GM18499 (cell line): ENCODE measurements at regions not wholly inside any gene's neighbourhood (a gene's known extent, or its start where the extent isn't known, plus 50 kb on each side); places are given as distances from the start of the nearest gene placed in this dataset.
"Not testable (repeated sequence)": the region's sequence is repeated elsewhere in the genome, so short reads cannot be mapped to it uniquely, and the experiment has no call there.

Source experiments
- ATAC-seq: cut with Tn5 transposase; IDR thresholded peaks from one replicate; pipeline ENCODE4 v1.9.1; 2021; ENCODE audit warnings: moderate number of reproducible peaks; ENCODE audit not compliant: insufficient read depth, unreplicated experiment

GRCh38 chr6:18527836-18528743 is 140.9 kb downstream of the RNF144B start:
- ATAC-seq = no peak

GRCh38 chr6:18530201-18530600 is 143.1 kb downstream of the RNF144B start:
- no peak for ATAC-seq

- ATAC-seq = no peak
Observed at GRCh38 chr6:18532139-18532538, 145.0 kb downstream of the RNF144B start.

- ATAC-seq = no peak
Observed at GRCh38 chr6:18533793-18534192, 146.6 kb downstream of the RNF144B start.

GRCh38 chr6:18536591-18537055 is 149.5 kb downstream of the RNF144B start:
- ATAC-seq = no peak

GRCh38 chr6:18538315-18538714 is 151.2 kb downstream of the RNF144B start:
- ATAC-seq = no peak

GRCh38 chr6:18543051-18543450 is 155.9 kb downstream of the RNF144B start:
- no peak for ATAC-seq

GRCh38 chr6:18545142-18545541 is 158.0 kb downstream of the RNF144B start:
- not testable (repeated sequence) for ATAC-seq

GRCh38 chr6:18545726-18546125 is 158.6 kb downstream of the RNF144B start:
- no peak for ATAC-seq

- ATAC-seq = no peak
Observed at GRCh38 chr6:18550119-18550518, 163.0 kb downstream of the RNF144B start.

- ATAC-seq = no peak
Observed at GRCh38 chr6:18551228-18551627, 164.1 kb downstream of the RNF144B start.

- no peak for ATAC-seq
Observed at GRCh38 chr6:18555750-18556149, 168.6 kb downstream of the RNF144B start.

- no peak for ATAC-seq
Observed at GRCh38 chr6:18561037-18561750, 174.0 kb downstream of the RNF144B start.

- no peak for ATAC-seq
Observed at GRCh38 chr6:18562726-18563125, 175.6 kb downstream of the RNF144B start.

GRCh38 chr6:18564775-18565174 is 177.6 kb downstream of the RNF144B start:
- ATAC-seq = no peak

GRCh38 chr6:18565231-18565630 is 178.1 kb downstream of the RNF144B start:
- no peak for ATAC-seq

GRCh38 chr6:18567380-18567779 is 180.2 kb downstream of the RNF144B start:
- no peak for ATAC-seq

- ATAC-seq = no peak
Observed at GRCh38 chr6:18577491-18577890, 190.3 kb downstream of the RNF144B start.

- ATAC-seq = no peak
Observed at GRCh38 chr6:18579166-18579565, 192.0 kb downstream of the RNF144B start.

GRCh38 chr6:18579869-18580268 is 192.7 kb downstream of the RNF144B start:
- no peak for ATAC-seq

GRCh38 chr6:18584372-18584771 is 197.2 kb downstream of the RNF144B start:
- ATAC-seq = no peak
